Prostate gland (tissue), 2 donors: ENCODE measurements at regions not wholly inside any gene's neighbourhood (a gene's known extent, or its start where the extent isn't known, plus 50 kb on each side); places are given as distances from the start of the nearest gene placed in this dataset.

Experiments used
- CTCF ChIP-seq, 4 experiments: fragments of 200-600 bp in 2 of 4; fragments of 450-650 bp in 2 of 4; sonication (generic) in 2 of 4; IDR thresholded peaks; 1 replicate in 3 of 4; 2 replicates in 1 of 4; pipeline ENCODE4 v1.5.1; 2016 to 2019; ENCODE audit warnings: antibody characterized with exemption in 4 of 4, mild to moderate bottlenecking in 2 of 4, moderate library complexity in 2 of 4
- POLR2A ChIP-seq: fragments of 450-650 bp; IDR thresholded peaks from one replicate; pipeline ENCODE4 v1.6.1; 2016; ENCODE audit warnings: antibody characterized with exemption, mild to moderate bottlenecking

GRCh38 chr2:19579461-19579860 is 221.0 kb upstream of the OSR1 start:
- TF ChIP-seq CTCF (IDR thresholded peaks at IDR 0.05): no peak
- no peak for TF ChIP-seq POLR2A
